Fibroblast of skin of back (primary cell): ENCODE measurements at regions not wholly inside any gene's neighbourhood (a gene's known extent, or its start where the extent isn't known, plus 50 kb on each side); places are given as distances from the start of the nearest gene placed in this dataset.
A peak's percentile ranks its signal among the peaks of the same experiment; 100 is the strongest.
"Not testable (repeated sequence)": the region's sequence is repeated elsewhere in the genome, so short reads cannot be mapped to it uniquely, and the experiment has no call there.

Source experiments
- DNase-seq: peaks from one replicate; pipeline ENCODE4 v3.0.0-alpha.2; 2013

DNA sequence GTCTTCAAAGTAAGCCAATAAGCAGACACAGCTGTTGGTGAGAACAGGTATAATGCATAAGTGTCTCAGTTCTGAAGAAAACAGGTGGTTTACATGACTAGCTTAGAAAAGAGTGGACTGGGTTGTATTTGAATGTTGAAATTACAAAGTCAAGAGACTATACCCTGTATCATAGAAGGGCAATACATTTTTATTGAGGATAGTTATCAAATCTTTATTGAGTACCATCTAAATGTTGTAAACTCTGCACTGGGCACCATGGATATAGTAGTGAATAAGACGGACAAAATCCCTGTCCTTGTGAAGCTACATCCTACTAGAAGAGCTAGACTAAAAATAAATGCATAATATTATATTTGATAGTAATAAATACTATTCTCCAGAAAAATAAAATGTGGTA is 88.5 kb upstream of the CDC42EP3 start:
- not testable (repeated sequence) for DNase-seq

DNA sequence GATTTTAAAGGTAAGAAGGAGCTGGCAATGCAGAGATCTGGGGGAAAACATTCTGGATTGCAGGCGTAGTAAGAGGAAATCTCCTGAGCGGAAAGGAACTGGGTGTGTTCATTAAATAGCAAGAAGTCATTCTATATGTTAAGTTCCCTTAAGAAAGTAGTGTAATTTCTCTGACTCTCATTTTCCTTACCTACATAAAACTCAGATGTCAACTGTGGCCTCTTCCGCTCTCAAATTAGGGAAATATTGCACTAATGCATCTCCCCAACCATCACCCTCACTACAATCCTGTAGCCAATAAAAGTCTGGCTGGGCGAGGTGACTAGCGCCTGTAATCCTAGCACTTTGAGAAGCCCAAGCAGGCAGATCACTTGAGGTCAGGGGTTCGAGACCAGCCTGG is 89.0 kb upstream of the CDC42EP3 start:
- no peak for DNase-seq

DNA sequence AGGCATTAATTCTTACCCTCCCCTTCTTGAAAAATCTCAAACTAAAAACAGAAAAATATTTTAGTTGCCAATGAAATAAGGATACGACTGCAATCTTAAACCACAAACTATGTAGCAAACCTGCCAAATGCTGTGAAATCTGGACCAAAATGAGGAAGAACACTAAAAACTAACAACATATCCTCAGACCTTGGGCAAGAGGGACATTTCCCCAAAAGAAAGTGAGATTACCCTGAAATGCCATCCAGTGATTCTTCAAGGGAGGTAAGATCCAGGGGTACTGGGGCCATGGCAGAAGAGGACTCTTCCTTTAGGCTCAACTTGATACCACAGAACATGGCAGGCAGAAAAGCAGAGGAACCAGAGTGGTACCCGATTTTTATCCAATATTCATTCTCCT is 90.8 kb upstream of the CDC42EP3 start:
- DNase-seq: not testable (repeated sequence)

DNA sequence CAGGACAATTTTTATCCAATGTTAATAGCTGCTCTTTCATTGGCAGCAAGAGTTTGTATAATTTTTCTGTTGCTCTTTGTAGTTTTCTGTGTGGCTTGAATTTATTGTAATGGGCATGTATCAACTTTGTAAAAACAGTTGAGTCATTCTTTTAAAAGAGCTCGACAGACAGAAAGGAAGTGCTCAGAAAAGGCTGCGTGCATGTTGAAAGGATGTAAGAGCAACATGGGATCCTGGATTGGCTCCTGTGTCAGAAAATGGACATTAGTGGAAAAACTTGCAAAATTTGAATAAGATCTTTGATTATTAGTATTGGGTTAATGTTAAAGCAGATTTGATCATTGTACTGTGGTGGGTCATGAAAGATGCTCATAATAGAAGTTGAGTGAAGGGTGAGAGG is 93.3 kb upstream of the CDC42EP3 start:
- peak; percentile 68 for DNase-seq

DNA sequence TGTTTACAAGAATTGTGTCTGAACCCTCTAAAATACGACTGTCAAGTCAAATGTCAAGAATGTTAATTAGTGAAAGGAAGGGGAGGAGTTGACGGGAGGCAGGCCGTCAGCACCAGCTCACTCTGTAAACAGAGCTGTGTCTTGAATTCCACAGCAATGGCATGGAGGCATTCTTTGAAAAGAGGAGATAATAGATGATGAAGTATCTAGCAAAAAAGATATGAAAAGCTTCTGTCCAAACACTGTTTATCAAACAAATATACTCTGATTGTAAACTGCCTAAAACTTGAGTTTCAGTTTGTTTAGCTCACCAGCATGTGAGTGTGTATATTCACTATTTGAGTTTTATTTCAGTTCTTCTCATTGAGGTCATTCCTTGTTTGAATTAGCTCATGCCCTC is 94.7 kb upstream of the CDC42EP3 start:
- peak; percentile 73 for DNase-seq

DNA sequence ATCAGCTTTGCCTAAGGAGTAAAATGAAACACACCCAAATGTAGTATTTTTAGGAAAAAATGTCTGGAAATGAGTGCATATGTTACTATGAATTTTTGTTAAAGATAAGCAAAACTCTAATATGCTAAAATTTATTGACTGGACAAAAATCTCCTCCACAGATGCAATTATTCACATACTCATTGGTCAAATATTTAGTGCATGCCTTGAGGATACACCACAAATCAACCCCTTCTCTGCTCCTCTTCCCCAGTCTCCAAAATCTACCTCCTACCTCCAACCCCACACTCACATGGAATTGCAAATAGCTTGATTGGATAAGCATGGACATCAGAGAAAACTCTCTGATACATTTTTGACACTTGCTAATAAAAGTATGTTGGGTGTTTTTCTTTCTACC is 95.6 kb upstream of the CDC42EP3 start:
- DNase-seq: peak; percentile 70

DNA sequence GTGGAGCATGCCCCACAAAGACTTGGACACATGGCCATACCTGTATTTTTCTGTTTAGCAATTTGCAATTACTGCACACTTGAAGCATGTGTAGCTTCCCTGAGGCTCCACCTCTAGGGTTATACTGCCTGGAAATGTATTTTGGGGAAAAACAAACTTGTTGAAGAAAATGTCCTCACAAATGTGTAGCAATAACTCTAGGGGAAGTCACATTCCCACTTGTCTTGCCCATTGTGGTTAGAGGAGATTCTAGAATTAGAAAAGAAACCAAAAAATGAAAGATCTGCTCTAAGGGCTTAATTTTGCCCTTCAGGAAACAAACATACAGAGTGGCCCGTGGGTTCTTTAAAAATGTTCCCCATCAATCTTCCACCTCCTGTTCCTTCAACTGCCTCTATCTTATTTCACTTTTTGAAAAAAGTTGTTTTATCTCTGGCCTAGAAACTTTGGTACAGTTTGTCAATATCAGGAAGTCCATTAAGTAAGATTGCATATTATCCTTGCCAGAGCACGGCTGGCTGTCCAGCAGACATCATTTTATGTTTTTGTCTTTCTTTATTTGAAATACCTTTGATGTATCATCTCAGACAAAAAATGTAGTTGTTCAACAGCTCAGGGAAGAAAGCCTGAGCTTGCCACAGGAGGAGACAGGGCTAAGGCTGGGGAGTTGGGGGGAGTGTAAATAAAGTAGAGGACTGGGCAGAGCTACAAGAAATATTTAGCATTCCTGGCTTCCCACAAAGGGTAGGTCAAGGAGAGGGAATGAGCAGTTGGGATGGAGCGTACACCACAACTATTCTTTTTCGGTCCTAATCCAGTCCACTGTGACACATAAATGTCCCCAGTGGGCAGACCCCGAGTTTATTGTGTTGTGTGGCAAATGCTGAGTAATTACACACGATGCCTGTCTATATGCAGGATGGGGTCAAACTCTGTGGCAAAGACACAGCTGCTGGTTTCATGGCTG is 96.8 kb upstream of the CDC42EP3 start:
- DNase-seq: peak; percentile 99

DNA sequence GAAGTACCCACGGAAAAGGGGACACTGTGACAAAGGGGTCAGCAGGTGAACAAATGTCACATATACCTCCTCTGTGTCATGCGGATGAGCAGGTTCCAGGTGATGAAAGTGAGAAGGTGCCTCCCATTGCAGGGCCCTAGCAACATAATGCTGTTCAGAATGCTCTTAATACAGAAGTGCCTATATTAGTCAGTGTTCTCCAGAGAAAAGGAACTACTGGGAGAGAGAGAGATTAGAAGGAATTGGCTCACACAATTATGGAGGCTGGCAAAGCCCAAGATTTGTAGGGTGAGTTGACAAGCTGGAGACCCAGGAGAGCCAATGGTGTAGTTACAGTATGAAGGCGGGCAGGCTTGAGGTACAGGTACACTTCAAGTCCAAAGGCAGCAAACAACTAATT is 98.1 kb upstream of the CDC42EP3 start:
- DNase-seq: no peak

DNA sequence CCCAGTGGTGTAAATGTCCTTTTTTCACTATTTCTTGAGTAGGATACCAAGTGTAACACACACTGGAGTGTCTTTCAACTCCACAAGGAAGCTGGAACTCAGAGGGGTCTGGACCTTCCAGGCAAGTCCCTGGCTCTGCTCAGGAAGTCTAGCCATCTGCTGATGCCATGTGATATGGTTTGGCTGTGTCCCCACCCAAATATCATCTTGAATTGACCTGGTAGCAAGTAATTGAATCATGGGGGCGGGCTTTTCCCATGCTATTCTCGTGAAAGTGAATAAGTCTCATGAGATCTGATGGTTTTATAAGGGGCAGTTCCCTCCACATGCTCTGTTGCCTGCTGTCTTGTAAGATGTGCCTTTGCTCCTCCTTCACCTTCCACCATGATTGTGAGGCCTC is 99.4 kb upstream of the CDC42EP3 start:
- peak; percentile 62 for DNase-seq

DNA sequence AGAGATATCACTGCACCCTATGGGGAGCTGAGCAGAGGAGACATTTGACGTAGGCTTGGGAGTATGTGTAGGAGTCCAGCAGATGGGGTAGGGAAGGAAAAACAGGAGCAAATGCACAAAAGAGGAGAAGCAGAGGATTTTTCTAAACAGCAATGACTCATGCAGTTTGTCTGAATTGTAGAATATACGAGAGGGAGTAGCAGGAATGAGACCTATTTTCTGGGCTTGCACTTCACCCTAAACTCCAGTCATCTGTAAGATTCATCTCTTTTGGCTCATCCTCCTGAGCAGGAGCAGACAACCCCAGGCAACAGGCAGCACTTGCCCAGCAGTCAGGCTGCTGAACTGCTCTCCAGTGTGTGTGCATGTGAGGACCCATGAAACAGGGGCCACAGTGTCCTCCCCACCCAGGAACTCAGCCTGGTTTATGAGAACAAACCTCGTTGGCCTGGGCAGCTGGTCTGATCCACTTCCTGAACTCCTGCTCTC is 100.2 kb upstream of the CDC42EP3 start:
- peak; percentile 89 for DNase-seq

DNA sequence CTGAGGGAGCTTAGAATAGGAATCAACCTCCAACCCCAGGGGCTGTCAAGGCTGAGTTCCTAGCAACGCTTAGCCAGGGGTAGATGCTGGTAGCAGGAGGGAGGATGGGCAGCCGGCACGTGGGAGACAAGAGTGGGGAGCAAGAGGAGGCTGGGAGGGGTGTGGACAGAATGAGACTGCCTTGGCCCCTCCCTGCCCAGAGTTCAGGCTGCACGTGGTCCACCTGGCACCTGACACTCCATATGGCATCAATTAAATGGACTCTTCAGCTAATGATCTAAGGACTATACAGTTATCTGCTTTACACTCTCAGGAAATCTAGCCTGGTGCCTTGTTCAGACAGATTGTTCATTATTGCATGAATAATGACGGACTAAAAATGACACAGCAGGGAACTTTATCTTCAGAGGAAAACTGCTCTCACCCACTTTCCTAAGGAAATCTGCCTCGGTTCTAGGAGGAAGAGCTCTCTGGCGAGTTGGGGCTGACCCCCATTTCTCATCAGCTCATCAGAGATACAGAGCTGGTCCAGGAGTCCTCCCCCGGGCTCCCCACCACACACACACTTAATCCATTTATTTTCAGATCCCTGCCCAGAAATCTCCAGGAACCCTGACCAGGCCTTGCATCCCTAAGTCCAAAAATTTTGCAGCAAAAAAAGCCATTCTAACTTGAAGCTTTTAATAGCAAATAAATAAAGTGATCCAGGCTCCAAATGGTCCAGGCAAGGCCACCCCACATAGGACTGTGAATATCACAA is 102.1 kb upstream of the CDC42EP3 start:
- DNase-seq: no peak

DNA sequence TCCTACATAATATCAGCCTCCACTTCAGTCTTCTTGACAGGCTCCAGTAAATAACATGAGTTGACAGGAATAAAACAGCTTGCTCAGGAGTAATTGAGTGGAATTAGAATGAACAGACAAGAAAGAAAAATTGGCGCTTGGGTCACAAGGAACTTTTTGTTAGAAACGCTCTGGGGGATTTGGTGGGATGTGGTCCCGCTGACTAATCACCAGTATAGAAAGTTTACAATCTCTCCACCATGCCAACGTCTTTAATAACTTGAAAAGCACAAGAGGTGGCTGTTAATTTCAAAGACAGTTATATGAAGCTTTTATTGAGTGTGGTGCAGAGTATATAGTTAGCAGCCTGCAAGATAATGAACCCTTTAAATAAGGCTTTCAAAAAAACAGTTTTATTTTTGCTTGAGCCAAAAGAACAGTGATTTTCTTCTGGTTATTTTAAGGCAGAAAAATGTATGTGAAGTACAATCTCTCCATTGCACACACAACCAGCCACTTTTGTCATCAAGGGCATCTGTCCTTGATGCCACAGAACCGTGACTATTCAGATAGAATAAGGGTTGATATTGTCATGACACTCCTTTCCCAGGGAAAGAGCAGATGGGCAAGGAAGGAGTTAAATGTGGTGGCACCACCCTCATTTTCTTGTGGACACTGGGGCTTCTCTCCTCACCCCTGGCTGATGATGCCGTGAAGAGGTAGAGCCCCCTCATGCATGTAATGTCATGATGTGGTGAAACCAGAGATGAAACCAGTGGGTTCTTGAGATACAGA is 102.9 kb upstream of the CDC42EP3 start:
- DNase-seq: not testable (repeated sequence)

DNA sequence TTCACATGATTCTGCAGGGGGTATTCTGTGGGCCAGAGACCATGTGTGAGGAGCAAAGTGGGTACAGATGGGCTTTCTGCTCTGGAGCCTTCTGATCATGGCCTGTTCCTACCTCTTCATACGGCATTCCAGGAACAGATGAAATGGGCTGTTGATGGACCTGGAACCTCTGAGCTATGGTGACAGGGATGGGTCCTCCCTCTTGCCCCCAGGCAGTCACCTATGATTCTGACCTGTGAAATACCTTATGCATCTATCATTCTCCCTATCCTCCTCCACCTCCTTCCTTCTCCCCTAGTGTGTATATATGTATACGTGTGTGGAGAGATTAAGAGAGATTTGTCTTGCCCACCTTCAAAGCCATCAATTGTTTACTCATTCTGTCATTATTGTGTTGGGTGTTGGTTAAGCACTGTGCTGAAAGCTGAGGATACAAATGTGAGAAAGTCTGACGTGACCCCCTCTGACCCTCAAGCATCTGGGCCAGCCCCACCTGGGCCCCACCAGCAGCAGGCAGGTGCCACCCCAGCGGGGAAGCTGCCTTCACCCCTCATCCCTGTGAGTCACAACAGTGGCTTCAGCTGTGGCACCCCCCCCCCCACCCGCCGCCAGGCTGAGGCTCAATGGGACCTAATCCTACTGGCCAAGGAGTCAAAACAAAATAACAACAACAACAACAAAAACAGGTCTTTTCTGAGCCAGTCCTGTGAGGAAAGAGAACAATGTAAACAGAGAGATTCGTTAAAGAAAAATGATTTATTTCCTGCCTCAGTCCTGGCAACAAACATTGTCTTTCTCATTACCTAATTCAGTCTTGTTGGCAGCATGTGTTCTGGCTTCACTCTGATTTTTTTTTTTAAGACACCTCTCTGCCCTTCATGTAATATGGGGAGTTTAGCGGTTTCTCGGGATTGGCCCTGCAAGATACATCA is 103.8 kb upstream of the CDC42EP3 start:
- no peak for DNase-seq

DNA sequence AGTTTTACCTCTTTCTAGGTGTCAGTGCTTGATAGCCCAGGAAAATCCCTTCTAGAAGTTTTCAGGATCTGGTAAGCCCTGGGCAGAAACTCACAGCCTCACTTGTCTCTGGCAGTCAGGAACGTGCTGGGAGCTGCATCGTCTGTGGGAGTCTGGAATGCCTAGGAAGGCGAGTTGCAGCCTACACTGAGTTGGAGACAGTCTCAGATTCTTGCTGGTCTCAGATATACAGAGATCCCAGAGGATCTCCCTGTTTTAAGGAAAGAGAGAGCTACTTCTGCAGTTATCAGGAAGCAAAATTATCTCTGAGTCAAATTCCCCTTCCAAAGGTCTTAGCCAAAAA is 104.4 kb upstream of the CDC42EP3 start:
- DNase-seq: peak; percentile 91

DNA sequence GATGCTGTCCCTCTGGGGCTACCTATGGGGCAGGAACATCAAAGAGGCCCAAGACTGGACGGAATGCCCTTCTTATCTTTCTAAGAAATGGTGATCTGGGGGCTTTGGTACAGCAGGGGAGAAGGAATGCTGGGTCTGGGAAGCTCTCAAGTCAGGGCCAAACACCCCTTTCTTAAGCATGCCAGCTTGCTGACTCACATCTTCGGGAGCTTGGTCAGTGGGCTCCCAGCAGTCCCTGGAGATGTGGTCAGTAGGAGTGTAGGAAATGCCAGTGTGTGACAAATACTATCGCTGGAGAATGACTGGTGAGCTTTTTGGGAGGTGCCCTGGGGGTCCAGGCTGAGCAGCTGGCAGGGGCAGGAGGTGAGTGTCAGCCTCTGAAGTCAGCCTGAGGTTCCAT is 105.0 kb upstream of the CDC42EP3 start:
- DNase-seq: peak; percentile 100

DNA sequence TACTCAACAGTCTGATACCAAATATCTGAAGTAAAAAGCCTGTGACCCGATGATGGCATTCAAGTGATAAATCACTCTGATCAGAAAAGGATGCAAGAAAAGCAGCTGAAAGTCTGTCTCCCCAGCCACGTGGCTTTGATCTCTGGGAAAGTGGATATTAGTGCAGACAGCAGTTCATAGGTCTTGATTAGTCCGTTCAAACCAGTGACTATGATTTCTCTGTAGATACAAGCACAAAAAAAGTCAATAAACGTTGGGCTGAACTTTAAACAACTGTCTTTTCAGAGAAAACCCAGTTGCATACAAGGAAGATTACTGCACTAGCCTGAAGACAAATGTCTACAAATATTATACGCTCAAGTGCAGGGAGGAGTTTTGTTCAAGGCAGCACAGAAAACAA is 107.7 kb upstream of the CDC42EP3 start:
- DNase-seq: no peak

DNA sequence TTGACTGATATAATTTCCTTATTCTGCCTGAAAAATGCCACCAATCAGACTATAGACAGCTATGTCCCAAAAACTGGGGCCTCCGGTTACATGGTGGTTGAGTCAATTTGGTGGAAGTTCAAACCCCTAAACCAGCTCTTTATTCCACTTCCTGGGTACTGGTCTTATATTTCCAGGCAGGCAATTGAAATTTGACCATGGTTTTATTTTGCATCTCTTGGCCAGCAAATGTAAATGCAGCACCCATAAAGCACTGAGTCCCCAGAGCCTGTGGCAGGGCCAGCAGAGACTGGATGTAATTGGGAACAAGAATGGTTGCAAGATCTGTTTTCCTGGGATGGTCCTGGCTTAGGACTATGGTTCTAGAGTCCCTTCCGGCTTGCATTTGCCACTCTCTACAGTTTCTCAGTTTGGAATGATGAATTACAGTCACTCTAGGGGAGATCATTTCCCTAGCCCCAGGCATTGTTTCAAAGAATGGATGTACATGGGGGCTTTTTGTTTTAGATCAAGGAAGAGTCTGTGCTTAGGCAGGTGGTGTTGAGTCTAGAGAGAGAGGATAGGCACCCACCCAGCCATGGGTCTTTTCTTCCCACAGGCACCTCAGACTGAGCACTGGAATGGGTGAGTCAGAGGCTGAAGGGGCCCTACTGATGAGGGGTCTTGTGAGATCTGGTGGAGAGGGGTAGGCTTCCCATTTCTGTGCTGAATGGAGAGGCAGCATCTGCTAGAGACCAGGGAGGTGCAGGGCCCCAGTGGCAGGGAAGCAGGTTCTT is 108.4 kb upstream of the CDC42EP3 start:
- no peak for DNase-seq

DNA sequence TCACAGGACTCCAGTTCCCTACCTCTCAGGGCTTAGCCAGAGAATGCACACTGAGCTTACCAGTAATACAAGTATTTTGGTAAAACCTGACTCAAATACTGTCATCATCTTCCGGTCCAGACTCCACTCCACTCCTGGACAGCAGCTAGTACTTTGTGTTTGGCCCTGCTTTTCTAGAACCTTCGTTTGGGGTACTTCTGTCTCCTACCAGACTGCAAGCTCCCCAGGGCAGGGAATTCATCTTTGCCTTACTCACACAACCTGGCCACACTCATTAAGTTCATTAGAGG is 108.9 kb upstream of the CDC42EP3 start:
- DNase-seq: peak; percentile 61

DNA sequence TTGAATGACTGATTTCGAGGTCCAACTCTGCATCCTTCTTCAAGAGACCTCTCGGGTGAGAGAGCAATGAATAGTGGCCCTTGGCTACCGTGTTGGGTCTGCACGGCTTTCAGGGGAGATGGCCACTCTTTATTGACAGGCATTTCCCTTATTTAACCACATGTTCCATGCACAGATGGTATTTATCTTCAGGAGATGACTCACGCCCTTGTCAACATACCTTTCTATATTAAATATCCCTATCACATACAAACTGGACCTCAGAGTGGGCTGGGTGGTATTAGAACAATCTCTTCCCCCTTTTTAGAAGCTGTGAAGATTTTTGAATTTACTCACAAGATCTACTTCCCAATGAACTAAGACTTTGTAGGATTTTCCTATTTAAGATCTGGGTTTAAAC is 109.6 kb upstream of the CDC42EP3 start:
- DNase-seq: peak; percentile 88

DNA sequence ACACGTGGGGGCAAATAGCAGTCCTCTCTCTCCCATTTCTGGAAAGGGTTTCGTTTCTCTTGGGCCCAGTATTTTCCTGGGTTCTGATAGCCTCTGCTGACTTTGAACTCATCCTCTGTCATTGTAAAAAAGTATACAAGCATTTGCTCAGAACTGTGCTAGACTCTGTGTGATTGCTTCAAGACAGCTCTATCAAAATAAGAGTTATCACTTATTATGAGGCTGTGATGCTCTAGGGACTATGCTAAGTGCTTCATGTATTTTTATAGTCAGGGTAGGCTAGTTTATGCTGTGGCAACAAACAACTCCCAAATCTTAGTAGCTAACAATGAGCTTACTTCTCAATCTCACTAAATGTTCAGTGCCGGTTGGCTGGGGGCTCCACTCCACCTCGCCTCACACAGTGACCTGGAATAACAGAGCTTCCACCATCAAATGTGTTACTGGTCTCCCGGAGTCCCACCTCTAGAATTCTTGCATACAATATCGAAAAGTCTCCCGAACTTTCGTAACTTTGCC is 110.8 kb upstream of the CDC42EP3 start:
- no peak for DNase-seq
